ENCODE measurements at regions not wholly inside any gene's neighbourhood (a gene's known extent, or its start where the extent isn't known, plus 50 kb on each side); places are given as distances from the start of the nearest gene placed in this dataset.

DNA sequence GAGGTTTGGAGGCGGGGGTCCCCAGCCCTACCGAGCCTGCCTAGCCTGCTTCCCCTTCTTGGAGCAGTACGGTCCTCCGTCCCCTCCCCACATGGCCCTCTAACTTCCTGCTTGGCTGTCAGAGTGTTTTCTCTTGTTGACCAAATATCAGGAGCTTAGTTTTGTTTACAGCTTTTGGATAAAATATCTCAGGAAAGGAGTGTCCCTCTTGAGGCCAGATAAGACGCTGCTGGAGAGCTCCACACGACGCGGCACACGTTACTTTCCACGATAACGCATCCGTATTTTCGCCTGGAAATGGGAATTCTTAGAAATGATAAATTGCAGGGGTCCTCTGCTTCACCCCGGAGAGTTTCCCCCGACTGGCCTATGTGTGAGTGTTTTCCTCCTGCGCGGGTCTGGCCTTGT, 182.9 kb downstream of the MAF start (continued):
- TF ChIP-seq, protein P1, sequence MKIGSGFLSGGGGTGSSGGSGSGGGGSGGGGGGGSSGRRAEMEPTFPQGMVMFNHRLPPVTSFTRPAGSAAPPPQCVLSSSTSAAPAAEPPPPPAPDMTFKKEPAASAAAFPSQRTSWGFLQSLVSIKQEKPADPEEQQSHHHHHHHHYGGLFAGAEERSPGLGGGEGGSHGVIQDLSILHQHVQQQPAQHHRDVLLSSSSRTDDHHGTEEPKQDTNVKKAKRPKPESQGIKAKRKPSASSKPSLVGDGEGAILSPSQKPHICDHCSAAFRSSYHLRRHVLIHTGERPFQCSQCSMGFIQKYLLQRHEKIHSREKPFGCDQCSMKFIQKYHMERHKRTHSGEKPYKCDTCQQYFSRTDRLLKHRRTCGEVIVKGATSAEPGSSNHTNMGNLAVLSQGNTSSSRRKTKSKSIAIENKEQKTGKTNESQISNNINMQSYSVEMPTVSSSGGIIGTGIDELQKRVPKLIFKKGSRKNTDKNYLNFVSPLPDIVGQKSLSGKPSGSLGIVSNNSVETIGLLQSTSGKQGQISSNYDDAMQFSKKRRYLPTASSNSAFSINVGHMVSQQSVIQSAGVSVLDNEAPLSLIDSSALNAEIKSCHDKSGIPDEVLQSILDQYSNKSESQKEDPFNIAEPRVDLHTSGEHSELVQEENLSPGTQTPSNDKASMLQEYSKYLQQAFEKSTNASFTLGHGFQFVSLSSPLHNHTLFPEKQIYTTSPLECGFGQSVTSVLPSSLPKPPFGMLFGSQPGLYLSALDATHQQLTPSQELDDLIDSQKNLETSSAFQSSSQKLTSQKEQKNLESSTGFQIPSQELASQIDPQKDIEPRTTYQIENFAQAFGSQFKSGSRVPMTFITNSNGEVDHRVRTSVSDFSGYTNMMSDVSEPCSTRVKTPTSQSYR (CRISPR knock-in tag; IDR thresholded peaks at IDR 0.05) = no peak
- TF ChIP-seq MXD4 (CRISPR knock-in tag; IDR thresholded peaks at IDR 0.05; ENCODE audit: borderline replicate concordance) = no peak
- no peak for TF ChIP-seq RELA (CRISPR knock-in tag; IDR thresholded peaks at IDR 0.05; ENCODE audit: borderline replicate concordance)
- TF ChIP-seq FOXP1 (CRISPR knock-in tag; IDR thresholded peaks at IDR 0.05; ENCODE audit: borderline replicate concordance) = no peak
- no peak for TF ChIP-seq FOXJ3 (CRISPR knock-in tag; IDR thresholded peaks at IDR 0.05; ENCODE audit: borderline replicate concordance)
- no peak for TF ChIP-seq ZNF317 (CRISPR knock-in tag; IDR thresholded peaks at IDR 0.05; ENCODE audit: borderline replicate concordance, low read depth)
- no peak for TF ChIP-seq SMAD3 (CRISPR knock-in tag; IDR thresholded peaks at IDR 0.05; ENCODE audit: borderline replicate concordance)
- TF ChIP-seq, protein P2, sequence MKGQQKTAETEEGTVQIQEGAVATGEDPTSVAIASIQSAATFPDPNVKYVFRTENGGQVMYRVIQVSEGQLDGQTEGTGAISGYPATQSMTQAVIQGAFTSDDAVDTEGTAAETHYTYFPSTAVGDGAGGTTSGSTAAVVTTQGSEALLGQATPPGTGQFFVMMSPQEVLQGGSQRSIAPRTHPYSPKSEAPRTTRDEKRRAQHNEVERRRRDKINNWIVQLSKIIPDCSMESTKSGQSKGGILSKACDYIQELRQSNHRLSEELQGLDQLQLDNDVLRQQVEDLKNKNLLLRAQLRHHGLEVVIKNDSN (CRISPR knock-in tag; IDR thresholded peaks at IDR 0.05) = no peak
- TF ChIP-seq, protein P3, sequence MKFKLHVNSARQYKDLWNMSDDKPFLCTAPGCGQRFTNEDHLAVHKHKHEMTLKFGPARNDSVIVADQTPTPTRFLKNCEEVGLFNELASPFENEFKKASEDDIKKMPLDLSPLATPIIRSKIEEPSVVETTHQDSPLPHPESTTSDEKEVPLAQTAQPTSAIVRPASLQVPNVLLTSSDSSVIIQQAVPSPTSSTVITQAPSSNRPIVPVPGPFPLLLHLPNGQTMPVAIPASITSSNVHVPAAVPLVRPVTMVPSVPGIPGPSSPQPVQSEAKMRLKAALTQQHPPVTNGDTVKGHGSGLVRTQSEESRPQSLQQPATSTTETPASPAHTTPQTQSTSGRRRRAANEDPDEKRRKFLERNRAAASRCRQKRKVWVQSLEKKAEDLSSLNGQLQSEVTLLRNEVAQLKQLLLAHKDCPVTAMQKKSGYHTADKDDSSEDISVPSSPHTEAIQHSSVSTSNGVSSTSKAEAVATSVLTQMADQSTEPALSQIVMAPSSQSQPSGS (CRISPR knock-in tag; IDR thresholded peaks at IDR 0.05; ENCODE audit: borderline replicate concordance, low read depth) = no peak

DNA sequence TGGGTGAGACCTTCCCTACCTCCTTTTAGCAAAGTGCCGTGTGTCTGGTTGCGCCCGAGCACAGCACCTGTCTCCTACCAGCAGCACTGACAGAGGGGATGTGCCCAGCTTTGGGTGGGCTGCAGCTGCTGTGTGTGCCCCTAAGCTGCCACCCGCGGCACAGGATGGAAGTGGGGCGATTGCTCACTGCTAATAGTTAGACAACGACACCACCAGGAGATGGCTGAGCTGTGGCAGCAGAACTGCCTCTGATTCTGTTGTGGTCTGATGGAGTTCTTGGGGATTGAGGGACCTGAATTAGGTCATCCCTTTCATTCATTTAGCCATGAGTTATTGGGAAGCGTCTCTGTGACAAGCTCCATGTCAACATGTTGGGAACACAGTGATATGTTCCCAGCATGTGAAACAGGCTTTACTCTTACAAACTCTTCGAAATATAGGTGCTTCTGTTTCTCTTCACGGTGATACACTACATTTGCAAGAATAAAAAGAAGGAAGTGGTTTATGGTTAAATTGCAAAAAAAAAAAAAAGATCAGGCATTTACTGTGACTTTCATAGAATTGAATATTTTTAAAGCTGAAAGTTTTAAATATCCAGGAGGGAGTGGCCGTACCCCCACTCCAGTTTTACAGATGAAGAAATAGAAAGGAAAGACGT, 184.4 kb downstream of the MAF start:
- Mint-ChIP-seq H3K27me3 (ENCODE audit: low read depth) (no peaks in the 10 kb centered on the region), H3K4me3 (no peak overlapping the region), H3K4me1 (peaks cover 55% of the 10 kb centered on the region), H3K27ac (no peak overlapping the region), H3K9me3 (no peaks in the 10 kb centered on the region), H3K36me3 (no peaks in the 10 kb centered on the region)
- ATAC-seq (no peak), DNase-seq (ENCODE audit: low spot score) (no peak)
- CTCF ChIA-PET = interaction anchor here (0.6 to 1.0 kb wide), 3 partner anchors 82 to 1722 kb away, joined by 3 to 4 read pairs (median 3); no protein-coding TSS in a partner anchor
- POLR2A ChIA-PET = no interaction called here
- no peak for TF ChIP-seq NFATC4 (CRISPR knock-in tag; IDR thresholded peaks at IDR 0.05)
- no peak for TF ChIP-seq ZNF396 (CRISPR knock-in tag; IDR thresholded peaks at IDR 0.05; ENCODE audit: borderline replicate concordance)
- no peak for TF ChIP-seq ATF1 (CRISPR knock-in tag; IDR thresholded peaks at IDR 0.05)
- TF ChIP-seq, protein P4, sequence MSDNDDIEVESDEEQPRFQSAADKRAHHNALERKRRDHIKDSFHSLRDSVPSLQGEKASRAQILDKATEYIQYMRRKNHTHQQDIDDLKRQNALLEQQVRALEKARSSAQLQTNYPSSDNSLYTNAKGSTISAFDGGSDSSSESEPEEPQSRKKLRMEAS (CRISPR knock-in tag; IDR thresholded peaks at IDR 0.05) = no peak
- TF ChIP-seq, protein P5, sequence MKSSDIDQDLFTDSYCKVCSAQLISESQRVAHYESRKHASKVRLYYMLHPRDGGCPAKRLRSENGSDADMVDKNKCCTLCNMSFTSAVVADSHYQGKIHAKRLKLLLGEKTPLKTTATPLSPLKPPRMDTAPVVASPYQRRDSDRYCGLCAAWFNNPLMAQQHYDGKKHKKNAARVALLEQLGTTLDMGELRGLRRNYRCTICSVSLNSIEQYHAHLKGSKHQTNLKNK (CRISPR knock-in tag; IDR thresholded peaks at IDR 0.05) = no peak
- TF ChIP-seq ZBTB21 (CRISPR knock-in tag; IDR thresholded peaks at IDR 0.05; ENCODE audit: borderline replicate concordance) = no peak
- no peak for TF ChIP-seq JAZF1 (CRISPR knock-in tag; IDR thresholded peaks at IDR 0.05)
- TF ChIP-seq PRRX2 (CRISPR knock-in tag; IDR thresholded peaks at IDR 0.05) = no peak
- TF ChIP-seq, protein P6, sequence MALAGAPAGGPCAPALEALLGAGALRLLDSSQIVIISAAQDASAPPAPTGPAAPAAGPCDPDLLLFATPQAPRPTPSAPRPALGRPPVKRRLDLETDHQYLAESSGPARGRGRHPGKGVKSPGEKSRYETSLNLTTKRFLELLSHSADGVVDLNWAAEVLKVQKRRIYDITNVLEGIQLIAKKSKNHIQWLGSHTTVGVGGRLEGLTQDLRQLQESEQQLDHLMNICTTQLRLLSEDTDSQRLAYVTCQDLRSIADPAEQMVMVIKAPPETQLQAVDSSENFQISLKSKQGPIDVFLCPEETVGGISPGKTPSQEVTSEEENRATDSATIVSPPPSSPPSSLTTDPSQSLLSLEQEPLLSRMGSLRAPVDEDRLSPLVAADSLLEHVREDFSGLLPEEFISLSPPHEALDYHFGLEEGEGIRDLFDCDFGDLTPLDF (CRISPR knock-in tag; IDR thresholded peaks at IDR 0.05) = no peak
- TF ChIP-seq ETV6 (CRISPR knock-in tag; IDR thresholded peaks at IDR 0.05) = no peak
